AG04450 (cell line): ENCODE measurements at regions not wholly inside any gene's neighbourhood (a gene's known extent, or its start where the extent isn't known, plus 50 kb on each side); places are given as distances from the start of the nearest gene placed in this dataset.
"Not testable (repeated sequence)": the region's sequence is repeated elsewhere in the genome, so short reads cannot be mapped to it uniquely, and the experiment has no call there.

Experiments used
- CTCF ChIA-PET: fragments of 300-600, 350-600 bp; formaldehyde crosslinking; extraction: SDS; loops from one replicate; lab custom pipeline; 2022; ENCODE audit warnings: antibody characterized with exemption, inconsistent platforms; lab: Charles Lee
- POLR2A ChIA-PET: fragments of 350-600 bp; formaldehyde crosslinking; extraction: SDS; loops from one replicate; lab custom pipeline; 2021; ENCODE audit warnings: antibody characterized with exemption, inconsistent platforms; lab: Yijun Ruan, JAX
- DNase-seq: peaks from one replicate; pipeline ENCODE4 v3.0.0-alpha.2; 2011; ENCODE audit warnings: low read depth, low spot score
- H3K27ac ChIP-seq: one replicate; pipeline ENCODE4 v1.5.1; 2012; ENCODE audit warnings: low read depth, low read length, control low read depth
- H3K27me3 ChIP-seq: one replicate; pipeline ENCODE4 v1.6.0; 2012; ENCODE audit warnings: low read length; ENCODE audit not compliant: control insufficient read depth, insufficient read depth
- H3K4me3 ChIP-seq: 2 replicates; pipeline ENCODE4 v1.5.1; 2011; ENCODE audit warnings: mild to moderate bottlenecking, low read depth, low read length, control low read depth
- H3K9me3 ChIP-seq: 2 replicates; pipeline ENCODE4 v1.5.1; 2012; ENCODE audit warnings: low read length; ENCODE audit not compliant: control insufficient read depth, insufficient read depth
- CTCF ChIP-seq: IDR thresholded peaks from 2 replicates; pipeline ENCODE4 v1.5.1; 2011; ENCODE audit warnings: low read depth, low read length, control low read depth, inconsistent platforms

GRCh38 chr15:38111070-38111469, 141.6 kb upstream of the SPRED1 start:
- POLR2A ChIA-PET = no interaction called here
- Histone ChIP-seq H3K27ac (no peak overlapping the region), H3K4me3 (no peak overlapping the region), H3K9me3 (no peaks in the 10 kb centered on the region), H3K27me3 (no peaks in the 10 kb centered on the region)
- CTCF ChIA-PET = no interaction called here
- DNase-seq = no peak
- no peak for TF ChIP-seq CTCF

- CTCF ChIA-PET = no interaction called here
- DNase-seq = no peak
- H3K27me3 ChIP-seq = no peaks in the 10 kb centered on the region
- no peaks in the 10 kb centered on the region for H3K9me3 ChIP-seq
- H3K4me3 ChIP-seq = no peak overlapping the region
- POLR2A ChIA-PET = no interaction called here
- no peak overlapping the region for H3K27ac ChIP-seq
- no peak for TF ChIP-seq CTCF
Measured at GRCh38 chr15:38112406-38112805, 140.2 kb upstream of the SPRED1 start.

GRCh38 chr15:38115121-38115520, 137.5 kb upstream of the SPRED1 start:
- Histone ChIP-seq H3K4me3 (no peak overlapping the region), H3K27ac (no peak overlapping the region), H3K27me3 (no peaks in the 10 kb centered on the region), H3K9me3 (peaks cover 5% of the 10 kb centered on the region; the same call in 1 of the 2 replicates)
- ChIA-PET POLR2A (no interaction called here), CTCF (no interaction called here)
- DNase-seq = no peak
- no peak for TF ChIP-seq CTCF

GRCh38 chr15:38117781-38118180, 134.9 kb upstream of the SPRED1 start:
- Histone ChIP-seq H3K27me3 (no peaks in the 10 kb centered on the region), H3K27ac (no peak overlapping the region), H3K4me3 (no peak overlapping the region), H3K9me3 (peaks cover 5% of the 10 kb centered on the region; the same call in 1 of the 2 replicates)
- DNase-seq = no peak
- ChIA-PET CTCF (no interaction called here), POLR2A (no interaction called here)
- no peak for TF ChIP-seq CTCF

- H3K9me3 ChIP-seq, H3K27me3 ChIP-seq, CTCF ChIA-PET, DNase-seq, POLR2A ChIA-PET, H3K27ac ChIP-seq, H3K4me3 ChIP-seq: not testable (repeated sequence)
Measured at GRCh38 chr15:38119865-38120264, 132.8 kb upstream of the SPRED1 start.

- no peak for TF ChIP-seq CTCF
- CTCF ChIA-PET = no interaction called here
- Histone ChIP-seq H3K4me3 (no peak overlapping the region), H3K27ac (no peak overlapping the region), H3K27me3 (no peaks in the 10 kb centered on the region), H3K9me3 (no peaks in the 10 kb centered on the region)
- DNase-seq = no peak
- POLR2A ChIA-PET = no interaction called here
Measured at GRCh38 chr15:38127306-38127771, 125.3 kb upstream of the SPRED1 start.
